ENCODE measurements at regions not wholly inside any gene's neighbourhood (a gene's known extent, or its start where the extent isn't known, plus 50 kb on each side); places are given as distances from the start of the nearest gene placed in this dataset.

- no peak for DNase-seq (ENCODE audit: low read depth)
Measured at GRCh38 chr4:43243433-43244116, 351.1 kb downstream of the GRXCR1 start.

- peak; percentile 9 for DNase-seq (ENCODE audit: low read depth)
Measured at GRCh38 chr4:43244688-43245382, 352.3 kb downstream of the GRXCR1 start.

GRCh38 chr4:43251841-43252240, 359.3 kb downstream of the GRXCR1 start:
- peak; percentile 1 for DNase-seq (ENCODE audit: low read depth)

- no peak for DNase-seq (ENCODE audit: low read depth)
Measured at GRCh38 chr4:43253541-43253940, 361.0 kb downstream of the GRXCR1 start.

GRCh38 chr4:43264730-43265129, 372.2 kb downstream of the GRXCR1 start:
- DNase-seq (ENCODE audit: low read depth): no peak

- DNase-seq (ENCODE audit: low read depth): no peak
Measured at GRCh38 chr4:43271946-43272345, 379.4 kb downstream of the GRXCR1 start.

- no peak for DNase-seq (ENCODE audit: low read depth)
Measured at GRCh38 chr4:43274376-43274775, 381.9 kb downstream of the GRXCR1 start.

- DNase-seq (ENCODE audit: low read depth): no peak
Measured at GRCh38 chr4:43275779-43276178, 383.3 kb downstream of the GRXCR1 start.

- DNase-seq (ENCODE audit: low read depth): no peak
Measured at GRCh38 chr4:43276321-43276720, 383.8 kb downstream of the GRXCR1 start.

GRCh38 chr4:43277003-43277402, 384.5 kb downstream of the GRXCR1 start:
- DNase-seq (ENCODE audit: low read depth): peak; percentile 29

GRCh38 chr4:43282534-43282933, 390.0 kb downstream of the GRXCR1 start:
- DNase-seq (ENCODE audit: low read depth): no peak

- no peak for DNase-seq (ENCODE audit: low read depth)
Measured at GRCh38 chr4:43286137-43286536, 393.6 kb downstream of the GRXCR1 start.

GRCh38 chr4:43296946-43297528, 404.5 kb downstream of the GRXCR1 start:
- no peak for DNase-seq (ENCODE audit: low read depth)

GRCh38 chr4:43316813-43317212, 424.3 kb downstream of the GRXCR1 start:
- DNase-seq (ENCODE audit: low read depth): peak; percentile 51

- peak; percentile 20 for DNase-seq (ENCODE audit: low read depth)
Measured at GRCh38 chr4:43325220-43325967, 432.9 kb downstream of the GRXCR1 start.

- DNase-seq (ENCODE audit: low read depth): no peak
Measured at GRCh38 chr4:43330288-43330687, 437.8 kb downstream of the GRXCR1 start.

- peak; percentile 54 for DNase-seq (ENCODE audit: low read depth)
Measured at GRCh38 chr4:43331226-43332051, 438.9 kb downstream of the GRXCR1 start.

GRCh38 chr4:43332052-43332425, 439.5 kb downstream of the GRXCR1 start:
- no peak for DNase-seq (ENCODE audit: low read depth)

GRCh38 chr4:43337707-43338106, 445.2 kb downstream of the GRXCR1 start:
- peak; percentile 19 for DNase-seq (ENCODE audit: low read depth)

- peak; percentile 47 for DNase-seq (ENCODE audit: low read depth)
Measured at GRCh38 chr4:43339435-43339834, 446.9 kb downstream of the GRXCR1 start.

- no peak for DNase-seq (ENCODE audit: low read depth)
Measured at GRCh38 chr4:43341741-43342140, 449.2 kb downstream of the GRXCR1 start.

GRCh38 chr4:43343298-43343697, 450.8 kb downstream of the GRXCR1 start:
- no peak for DNase-seq (ENCODE audit: low read depth)
